ENCODE measurements at regions not wholly inside any gene's neighbourhood (a gene's known extent, or its start where the extent isn't known, plus 50 kb on each side); places are given as distances from the start of the nearest gene placed in this dataset.

DNA sequence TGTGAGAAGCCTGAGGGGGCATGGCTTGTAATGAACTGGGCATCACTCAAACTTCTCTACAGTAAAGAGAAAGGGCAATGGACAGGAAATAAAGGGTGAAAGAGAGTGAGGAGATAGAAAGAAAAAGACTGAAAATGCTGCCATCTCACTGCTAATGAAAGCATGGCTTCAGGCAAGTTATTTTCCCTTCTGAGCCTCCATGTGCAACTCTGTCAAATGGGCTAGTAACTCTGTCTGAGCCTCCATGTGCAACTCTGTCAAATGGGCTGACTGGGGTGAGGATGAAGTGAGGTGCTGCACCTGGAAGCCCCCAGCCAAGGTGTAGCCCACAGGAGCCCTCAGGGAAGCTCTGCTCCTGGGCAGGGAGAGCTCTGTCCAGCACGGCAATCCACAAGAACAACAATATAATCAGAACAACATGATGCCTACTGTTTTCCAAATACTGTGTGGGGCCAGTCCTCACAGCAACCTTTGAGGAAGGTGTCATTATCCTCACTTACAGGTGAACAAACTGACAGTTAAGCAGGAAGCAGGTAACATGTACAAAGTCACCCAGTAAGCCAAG, 73.8 kb upstream of the XPA start:
- no peaks in the 10 kb centered on the region for H4K20me1 ChIP-seq (ENCODE audit: control insufficient read depth, insufficient read depth, insufficient read length)
- 0 out of 2 replicates have a peak, but pooled peaks cover 2% of the 10 kb centered on the region for H3K27me3 ChIP-seq (ENCODE audit: insufficient read depth, low read length)
- no peak overlapping the region for H3K18ac ChIP-seq (ENCODE audit: insufficient read length, low read depth, low read length)
- H4K5ac ChIP-seq (ENCODE audit: insufficient read length, low read depth, low read length) = no peak overlapping the region
- H3K79me1 ChIP-seq (ENCODE audit: insufficient read depth, low read depth, low read length, poor library complexity, severe bottlenecking) = no peaks in the 10 kb centered on the region
- H3K4ac ChIP-seq (ENCODE audit: low read depth, low read length) = no peak overlapping the region
- no peaks in the 10 kb centered on the region for H3K79me2 ChIP-seq (ENCODE audit: insufficient read depth, low read length)
- H2BK20ac ChIP-seq (ENCODE audit: low read depth, low read length, poor library complexity, severe bottlenecking) = no peak overlapping the region
- no peaks in the 10 kb centered on the region for H3K9me3 ChIP-seq (ENCODE audit: control insufficient read depth, low read depth, low read length)
- H3K4me2 ChIP-seq (ENCODE audit: insufficient read depth, insufficient read length, low read length) = no peak overlapping the region
- Mint-ChIP-seq H3K36me3 (ENCODE audit: insufficient read depth in 1 of 3, low read depth in 3 of 3) (no peaks in the 10 kb centered on the region), H3K27me3 (ENCODE audit: low read depth) (peaks cover 58% of the 10 kb centered on the region), H3K27ac (no peak overlapping the region), H3K4me1 (peaks cover 36 to 42% of the 10 kb centered on the region in 2 experiments), H3K4me3 (no peak overlapping the region), H3K9me3 (no peaks in the 10 kb centered on the region)
- H4K8ac ChIP-seq (replicated peaks; ENCODE audit: insufficient read length, low read depth, low read length) = no peak overlapping the region
- H2BK120ac ChIP-seq (ENCODE audit: low read depth, low read length, poor library complexity, severe bottlenecking) = no peak overlapping the region
- H2BK15ac ChIP-seq (ENCODE audit: low read depth, low read length) = no peak overlapping the region
- H3K56ac ChIP-seq (ENCODE audit: insufficient read length, low read depth, low read length) = no peak overlapping the region
- no peak overlapping the region; the same call in 1 of the 2 replicates for H3K14ac ChIP-seq (ENCODE audit: insufficient read depth, low read length)
- H3K9ac ChIP-seq (ENCODE audit: extremely low read depth, insufficient read length, low read length) = no peak overlapping the region
- H2AK5ac ChIP-seq (ENCODE audit: insufficient read length, low read length) = no peak overlapping the region
- no peak for DNase-seq
- H3K27ac ChIP-seq (ENCODE audit: insufficient read length, low read depth, low read length) = no peak overlapping the region
- H3K4me1 ChIP-seq (ENCODE audit: insufficient read depth, low read length) = no peaks in the 10 kb centered on the region
- H4K91ac ChIP-seq (ENCODE audit: insufficient read length, low read depth, low read length) = no peak overlapping the region
- no peak overlapping the region for H3T11ph ChIP-seq (ENCODE audit: low read length)
- H3K23me2 ChIP-seq (ENCODE audit: insufficient read length, low read depth, low read length, poor library complexity, severe bottlenecking) = no peaks in the 10 kb centered on the region
- H3K23ac ChIP-seq (ENCODE audit: insufficient read length, low read depth, low read length) = no peak overlapping the region
- H2BK12ac ChIP-seq (ENCODE audit: insufficient read length, low read depth, low read length) = no peak overlapping the region
- no peak overlapping the region for H2AFZ ChIP-seq (ENCODE audit: low read length)
- H2BK5ac ChIP-seq (ENCODE audit: insufficient read length, low read length) = no peak overlapping the region
- whole genome bisulfite sequencing (ENCODE audit: extremely low coverage, insufficient read length, low lambda C conversion rate) = no CpG with 5 or more reads among the region's 1 CpG
- TF ChIP-seq, protein P1, sequence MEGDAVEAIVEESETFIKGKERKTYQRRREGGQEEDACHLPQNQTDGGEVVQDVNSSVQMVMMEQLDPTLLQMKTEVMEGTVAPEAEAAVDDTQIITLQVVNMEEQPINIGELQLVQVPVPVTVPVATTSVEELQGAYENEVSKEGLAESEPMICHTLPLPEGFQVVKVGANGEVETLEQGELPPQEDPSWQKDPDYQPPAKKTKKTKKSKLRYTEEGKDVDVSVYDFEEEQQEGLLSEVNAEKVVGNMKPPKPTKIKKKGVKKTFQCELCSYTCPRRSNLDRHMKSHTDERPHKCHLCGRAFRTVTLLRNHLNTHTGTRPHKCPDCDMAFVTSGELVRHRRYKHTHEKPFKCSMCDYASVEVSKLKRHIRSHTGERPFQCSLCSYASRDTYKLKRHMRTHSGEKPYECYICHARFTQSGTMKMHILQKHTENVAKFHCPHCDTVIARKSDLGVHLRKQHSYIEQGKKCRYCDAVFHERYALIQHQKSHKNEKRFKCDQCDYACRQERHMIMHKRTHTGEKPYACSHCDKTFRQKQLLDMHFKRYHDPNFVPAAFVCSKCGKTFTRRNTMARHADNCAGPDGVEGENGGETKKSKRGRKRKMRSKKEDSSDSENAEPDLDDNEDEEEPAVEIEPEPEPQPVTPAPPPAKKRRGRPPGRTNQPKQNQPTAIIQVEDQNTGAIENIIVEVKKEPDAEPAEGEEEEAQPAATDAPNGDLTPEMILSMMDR (conservative IDR thresholded peaks at IDR 0.05) = no peak
